ENCODE measurements at regions not wholly inside any gene's neighbourhood (a gene's known extent, or its start where the extent isn't known, plus 50 kb on each side); places are given as distances from the start of the nearest gene placed in this dataset.

DNA sequence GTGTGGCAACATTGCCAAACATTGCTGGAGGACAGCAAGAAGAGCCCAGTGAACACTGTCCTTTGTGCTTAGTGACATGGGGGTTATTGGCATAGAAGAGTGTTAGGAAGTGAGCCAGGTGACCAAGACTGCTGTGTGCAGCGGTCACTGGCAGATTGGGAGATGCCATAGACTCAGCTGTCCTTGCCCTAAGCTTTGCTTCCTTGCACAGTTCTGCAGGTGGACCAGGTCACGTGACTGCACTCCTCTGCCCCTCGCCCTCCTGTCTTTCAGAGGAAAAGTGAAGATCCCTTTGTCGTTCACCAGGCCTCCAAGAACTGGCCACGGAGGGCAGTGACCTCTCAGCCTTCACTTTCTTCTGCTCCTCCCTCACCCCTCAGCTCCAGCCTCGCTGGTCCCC, 215.6 kb upstream of the SMIM21 start:
- no peak for DNase-seq (ENCODE audit: low read depth in 3 of 3, low spot score in 2 of 3)

DNA sequence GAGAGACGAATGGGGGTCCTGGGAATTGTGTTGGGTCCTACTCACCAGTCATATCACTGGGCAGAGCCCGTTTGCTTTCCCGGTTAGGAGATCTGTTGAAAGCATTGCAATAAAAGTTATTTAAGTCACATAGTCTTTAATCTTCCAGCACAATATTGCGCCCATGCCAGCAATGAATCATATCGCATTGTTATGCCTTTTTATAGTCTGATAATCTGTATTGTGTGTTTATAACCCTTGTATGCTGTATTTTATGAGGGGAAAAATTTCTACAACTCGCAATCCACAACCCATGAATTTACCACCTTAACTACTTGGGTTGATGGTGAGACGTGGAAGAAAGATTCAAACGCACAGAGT, 211.9 kb upstream of the SMIM21 start:
- DNase-seq (ENCODE audit: low read depth in 3 of 3, low spot score in 2 of 3), result no peak

DNA sequence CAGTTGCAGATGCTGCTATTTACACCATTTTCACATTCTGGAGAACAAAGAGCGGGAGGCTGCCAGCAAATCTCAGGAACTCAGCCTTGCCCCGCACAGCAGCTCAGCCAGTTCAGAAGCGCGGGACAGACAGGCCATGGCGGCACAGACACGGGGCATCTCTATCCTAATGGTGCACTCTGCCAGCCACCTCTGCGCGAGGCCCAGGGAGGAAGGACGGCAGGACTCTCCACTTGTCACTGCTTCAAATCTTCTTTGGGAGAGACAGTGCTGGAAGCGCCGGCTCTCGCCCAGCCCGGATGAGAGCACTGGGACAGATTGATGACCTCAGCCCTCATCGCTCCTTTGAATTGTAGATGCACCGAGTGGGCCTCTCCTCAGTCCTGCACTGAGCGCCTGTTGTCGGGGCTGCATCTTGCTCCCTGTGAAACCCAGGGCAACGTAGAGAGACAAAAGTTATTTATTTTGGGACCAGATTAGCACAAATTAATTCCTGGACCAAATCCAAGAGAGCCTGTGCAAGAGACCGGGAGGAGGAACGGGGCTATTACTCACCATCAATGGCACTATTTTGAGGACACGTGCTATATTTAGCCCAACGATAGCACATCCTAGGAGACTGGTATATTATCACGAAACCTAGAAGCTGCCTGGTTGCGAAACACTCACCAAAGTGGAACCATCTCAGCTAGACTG, 211.4 kb upstream of the SMIM21 start:
- DNase-seq (ENCODE audit: low read depth in 3 of 3, low spot score in 2 of 3), result no peak

DNA sequence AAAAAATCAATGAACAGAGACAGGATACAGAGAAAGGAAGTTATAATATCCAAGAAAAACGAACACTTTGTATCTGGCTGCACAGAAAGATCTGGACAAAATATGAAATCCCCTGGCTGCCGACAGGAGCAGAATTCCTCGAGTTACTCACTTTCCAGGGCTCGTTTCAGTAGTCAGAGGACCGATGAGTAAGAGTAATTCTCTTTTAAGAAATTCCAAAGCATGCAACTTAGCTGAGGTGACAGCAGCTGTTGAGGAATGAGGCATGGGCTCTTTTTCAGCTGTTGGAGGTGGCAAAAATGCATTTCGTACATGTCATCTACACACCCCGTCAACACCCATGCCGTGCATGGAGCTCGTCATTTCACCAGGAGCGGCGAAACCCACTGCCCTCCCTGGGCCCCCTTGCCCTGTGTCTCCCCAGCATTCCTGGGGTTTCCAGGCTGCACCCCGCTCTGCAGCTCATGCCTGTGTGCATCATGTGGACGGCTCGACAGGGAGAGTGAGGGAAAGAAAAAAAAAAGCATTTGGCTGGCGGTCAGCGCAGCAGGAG, 210.8 kb upstream of the SMIM21 start:
- DNase-seq (ENCODE audit: low read depth in 3 of 3, low spot score in 2 of 3), result no peak

DNA sequence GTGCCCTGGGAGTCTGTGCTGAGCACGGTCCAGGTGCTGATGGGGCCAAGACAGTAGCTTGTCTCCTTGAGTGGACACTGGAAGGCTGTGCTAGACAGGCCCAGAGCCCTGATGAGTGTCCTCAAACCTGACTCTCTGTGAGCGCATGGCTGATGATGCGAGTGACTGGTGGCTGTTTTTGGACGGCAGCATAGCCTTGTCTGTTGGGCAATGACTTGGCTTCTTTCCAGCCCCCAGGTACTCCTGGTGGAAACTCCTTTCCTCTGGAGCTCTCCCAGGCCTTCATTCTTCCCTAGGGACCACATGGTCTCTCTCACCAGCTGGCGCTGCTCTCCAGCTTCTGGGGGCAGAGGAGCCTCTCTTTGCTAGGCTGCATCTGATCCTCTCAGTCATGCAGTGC, 207.6 kb upstream of the SMIM21 start:
- no peak for DNase-seq (ENCODE audit: low read depth in 3 of 3, low spot score in 2 of 3)

DNA sequence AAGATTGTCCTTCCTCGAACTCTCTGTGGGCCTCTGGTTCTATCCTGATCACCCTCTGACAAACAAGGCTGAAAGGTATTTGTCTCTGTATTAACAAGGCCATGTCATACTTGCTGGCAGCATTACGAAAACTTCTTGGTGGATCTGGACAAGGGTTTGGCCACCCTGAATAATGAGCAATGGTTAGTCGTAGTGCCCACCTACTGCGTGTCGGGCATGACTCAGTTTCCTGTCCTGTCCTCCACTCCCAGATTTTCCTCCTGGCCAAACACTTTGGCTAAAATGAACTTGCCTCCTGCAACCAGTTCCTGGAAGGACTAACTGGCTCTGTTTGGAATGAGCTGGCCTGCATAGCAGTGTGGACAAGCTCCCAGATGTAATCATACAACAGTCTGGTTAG, 198.5 kb upstream of the SMIM21 start:
- no peak for DNase-seq (ENCODE audit: low read depth in 3 of 3, low spot score in 2 of 3)

DNA sequence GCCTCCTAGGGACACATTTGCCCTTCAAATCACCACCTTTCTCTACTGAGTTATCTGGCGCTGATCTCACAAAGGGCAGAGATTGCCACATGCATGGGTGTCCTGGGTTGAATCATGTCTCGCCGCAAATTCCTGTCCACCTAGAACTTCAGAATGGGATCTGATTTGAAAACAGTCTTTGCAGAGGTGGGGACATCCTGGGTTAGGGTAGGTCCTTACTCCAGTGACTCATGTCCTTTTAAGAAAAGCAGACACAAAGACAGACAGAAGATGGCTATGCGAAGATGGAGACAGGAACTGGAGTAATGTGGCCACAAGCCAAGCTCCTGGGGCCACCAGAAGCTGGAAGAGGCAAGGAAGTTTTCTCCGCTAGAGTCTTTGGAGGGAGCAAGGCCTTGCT, 197.4 kb upstream of the SMIM21 start:
- no peak for DNase-seq (ENCODE audit: low read depth in 3 of 3, low spot score in 2 of 3)

DNA sequence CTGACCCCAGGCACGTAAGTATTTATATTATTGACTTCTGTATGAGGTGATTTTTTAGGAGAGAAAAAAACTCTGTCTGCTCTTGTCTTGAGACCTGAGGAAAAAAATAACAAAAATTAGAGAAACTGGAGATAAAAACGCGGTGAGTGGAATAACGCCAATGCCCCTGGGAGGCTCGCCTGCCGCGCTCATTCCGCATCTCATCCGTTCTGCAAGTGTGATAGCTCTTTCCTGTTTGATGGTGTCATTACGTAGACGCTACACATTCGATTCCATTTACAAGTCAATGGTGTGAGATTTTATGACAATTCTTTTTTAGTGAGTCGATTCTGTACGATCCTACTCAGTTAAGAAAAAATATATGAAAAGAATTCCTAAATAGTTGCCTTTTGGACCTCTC, 194.3 kb upstream of the SMIM21 start:
- no peak for DNase-seq (ENCODE audit: low read depth in 3 of 3, low spot score in 2 of 3)

DNA sequence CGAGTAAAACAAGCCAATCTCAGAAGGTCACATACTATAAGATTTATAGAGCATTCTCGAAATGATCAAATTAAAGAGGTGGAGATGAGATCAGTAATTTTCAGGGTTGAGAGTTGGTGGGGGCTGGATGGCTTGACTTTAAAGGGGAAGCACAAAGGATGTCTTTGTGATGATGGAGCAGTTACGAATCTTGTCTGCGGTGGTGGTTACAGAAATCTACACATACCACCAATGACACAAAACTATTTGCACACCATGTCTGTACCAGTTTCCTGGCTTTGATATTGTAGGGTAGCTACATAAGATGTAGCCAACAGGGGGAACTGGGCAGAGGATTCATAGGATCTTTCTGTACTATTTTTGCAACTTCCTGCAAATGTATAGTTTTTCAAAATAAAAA, 190.6 kb upstream of the SMIM21 start:
- DNase-seq (ENCODE audit: low read depth in 3 of 3, low spot score in 2 of 3), result no peak

DNA sequence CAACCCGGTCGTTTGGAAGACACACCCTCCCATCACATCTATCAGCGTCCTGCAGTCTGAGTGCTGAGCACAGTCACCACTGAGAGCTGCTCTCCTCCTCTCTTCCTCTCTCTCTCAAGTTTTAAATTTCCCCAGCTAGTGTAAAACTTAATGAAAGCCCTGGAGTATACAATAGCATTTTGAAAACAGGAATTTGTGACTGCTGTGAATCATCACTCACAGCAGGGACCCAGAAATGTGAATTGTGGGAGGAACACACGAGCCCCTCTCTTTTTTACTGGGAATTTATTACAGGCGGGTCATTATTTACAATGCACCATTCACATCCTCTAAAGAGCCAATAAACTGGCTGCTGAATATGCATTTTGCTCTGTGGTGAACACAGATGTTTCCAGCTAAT, 185.0 kb upstream of the SMIM21 start:
- peak; percentile 4 to 8 (median 7) for DNase-seq (ENCODE audit: low read depth in 3 of 3, low spot score in 2 of 3)

DNA sequence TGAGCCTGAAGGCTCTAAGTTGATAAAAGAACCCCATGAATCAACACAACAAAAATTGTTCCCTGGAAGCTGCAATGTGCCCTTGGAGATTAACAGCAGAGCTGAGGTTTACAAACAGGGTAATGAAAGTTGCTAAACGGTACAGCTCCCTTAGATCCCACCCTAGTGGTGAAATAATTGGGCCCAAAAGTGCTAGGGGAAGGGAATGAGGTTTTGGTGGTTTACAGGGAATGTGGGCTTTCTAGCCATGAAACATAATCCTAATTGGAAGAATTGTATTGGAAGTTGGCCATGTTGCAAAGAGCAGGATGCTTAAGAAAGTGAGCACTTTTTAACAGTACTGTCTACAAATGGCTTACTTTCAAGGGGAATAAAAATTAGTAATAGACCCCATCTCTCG, 180.2 kb upstream of the SMIM21 start:
- no peak for DNase-seq (ENCODE audit: low read depth in 3 of 3, low spot score in 2 of 3)

DNA sequence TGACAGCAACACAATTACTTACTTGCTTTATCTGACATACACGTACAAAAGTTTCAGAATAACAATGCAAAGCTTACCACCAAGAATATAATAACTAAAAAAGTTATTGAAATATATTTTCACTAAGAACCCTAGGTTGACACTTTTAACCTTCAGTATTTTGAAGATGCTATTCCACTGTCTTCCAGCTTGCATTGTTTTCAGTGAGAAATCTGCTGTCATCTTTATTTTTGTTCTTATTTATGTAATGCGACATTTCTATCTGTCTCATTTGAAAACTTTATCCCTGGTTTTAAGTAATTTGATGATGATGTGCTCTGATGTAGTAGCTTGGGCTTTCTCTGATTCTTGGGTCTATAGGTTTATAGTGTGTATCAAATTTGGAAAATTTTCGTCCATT, 165.0 kb upstream of the SMIM21 start:
- DNase-seq (ENCODE audit: low read depth in 3 of 3, low spot score in 2 of 3), result no peak

DNA sequence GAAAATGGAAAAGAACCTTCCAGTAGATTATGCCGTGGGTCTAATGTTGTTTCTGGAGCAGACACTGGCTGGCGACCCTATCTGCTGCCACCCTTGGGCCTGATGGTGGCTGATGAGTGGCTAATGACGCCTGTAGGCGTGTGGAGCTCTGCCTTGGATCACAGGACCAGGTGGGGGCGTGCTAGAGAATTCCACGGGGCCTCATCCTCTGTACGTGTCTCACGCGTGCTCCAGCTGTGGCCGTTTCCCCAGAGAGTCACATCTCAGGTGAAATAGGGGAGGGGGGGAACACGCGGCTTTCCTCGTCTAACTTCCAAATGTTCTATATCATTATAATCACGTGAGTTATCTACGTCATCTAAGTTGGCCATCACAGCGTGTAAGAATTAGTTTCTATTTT, 160.9 kb upstream of the SMIM21 start:
- no peak for DNase-seq (ENCODE audit: low read depth in 3 of 3, low spot score in 2 of 3)

DNA sequence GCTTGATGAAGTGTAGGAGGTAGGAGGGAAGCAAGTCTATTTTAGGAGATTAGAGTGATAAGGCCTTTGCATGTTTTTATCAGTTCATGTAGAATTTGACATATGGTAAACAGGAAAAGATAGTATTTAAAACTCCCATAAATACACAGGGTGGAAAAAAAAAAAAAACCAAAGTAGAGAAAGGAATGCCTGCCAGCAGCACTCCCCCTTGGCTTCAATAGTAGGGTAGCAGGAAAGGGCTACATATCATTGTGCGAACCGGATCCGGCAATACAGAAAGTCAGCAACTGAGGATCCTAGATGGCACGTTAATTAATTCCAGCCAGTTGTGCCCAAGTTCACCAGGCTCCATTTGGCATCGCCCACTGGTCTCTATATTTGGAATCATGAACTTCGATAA, 159.6 kb upstream of the SMIM21 start:
- DNase-seq (ENCODE audit: low read depth in 3 of 3, low spot score in 2 of 3), result no peak

DNA sequence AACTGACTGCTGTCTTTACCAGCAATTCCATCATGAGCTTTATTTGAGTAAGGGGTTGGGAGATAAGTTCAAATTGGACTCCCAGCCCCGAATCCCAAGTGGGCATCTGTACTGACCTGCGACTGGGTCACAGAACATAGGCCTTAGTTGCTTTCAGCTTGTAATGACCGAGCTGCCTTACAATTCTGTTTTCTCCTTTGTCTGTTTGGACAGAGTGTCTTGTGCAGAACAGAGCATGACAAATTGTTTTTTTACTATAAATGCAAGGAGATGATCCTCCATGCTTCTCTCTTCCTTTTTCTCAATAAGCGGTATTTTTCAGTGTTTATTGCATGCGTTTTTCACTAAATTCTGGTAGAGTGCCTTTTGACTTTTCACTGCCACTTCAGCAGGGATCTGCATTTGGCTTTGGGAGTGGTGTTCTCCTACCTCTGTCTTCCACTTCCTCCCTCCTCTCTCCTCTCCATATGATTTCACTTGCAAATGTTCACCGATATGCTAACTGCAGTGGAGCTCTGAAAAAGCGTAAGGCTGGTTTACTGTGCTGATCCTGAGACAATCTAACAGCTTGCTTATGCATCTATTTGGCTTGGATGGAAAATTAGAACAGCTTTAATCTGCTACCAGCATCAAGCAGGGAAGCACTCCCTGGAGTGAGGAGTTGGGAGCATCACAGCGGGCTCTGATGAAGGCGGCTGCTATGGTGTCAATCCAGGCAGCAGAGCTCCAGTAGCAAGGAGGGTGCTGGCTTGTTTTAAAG, 158.8 kb upstream of the SMIM21 start:
- DNase-seq (ENCODE audit: low read depth in 3 of 3, low spot score in 2 of 3), result peak in 1 of 3 donors; percentile 2

DNA sequence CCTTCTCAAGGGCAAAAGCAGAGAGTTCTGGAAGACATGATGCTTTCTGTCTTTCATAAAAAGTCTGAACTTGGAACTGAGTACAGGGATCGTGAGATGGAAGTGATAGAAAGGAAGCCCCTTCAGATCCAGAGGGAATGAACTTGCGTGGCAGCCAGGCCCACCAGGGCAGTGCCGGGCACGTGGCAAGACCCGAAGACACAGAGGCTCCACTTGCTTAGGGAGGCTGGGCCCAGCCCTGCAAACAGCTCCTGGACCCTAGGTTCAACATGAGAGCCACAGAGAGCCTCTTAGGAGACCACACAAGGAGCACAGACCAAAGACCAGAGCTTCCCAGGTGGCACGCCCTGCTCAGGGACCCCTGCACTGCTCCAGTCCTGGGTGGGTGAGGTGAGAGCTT, 155.4 kb upstream of the SMIM21 start:
- DNase-seq (ENCODE audit: low read depth in 3 of 3, low spot score in 2 of 3), result no peak

DNA sequence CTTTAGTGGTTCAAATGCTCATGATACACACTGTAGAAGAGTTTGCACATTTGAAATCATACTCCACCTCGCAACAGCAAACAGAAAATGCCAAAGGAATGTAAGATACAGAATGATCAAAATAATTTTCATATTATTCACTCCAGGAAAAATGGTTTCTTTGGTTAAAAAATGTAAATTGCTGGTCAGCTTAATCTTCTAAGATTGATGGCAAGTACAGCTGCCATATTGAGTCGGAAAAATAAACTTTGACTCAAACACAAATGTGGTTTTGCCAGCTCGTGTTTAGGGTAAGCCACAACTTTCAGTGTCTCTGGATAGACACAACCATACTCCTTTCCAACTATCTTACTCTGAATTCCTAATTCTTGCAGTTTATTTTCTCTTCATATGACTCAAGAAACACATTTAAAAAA, 154.9 kb upstream of the SMIM21 start:
- DNase-seq (ENCODE audit: low read depth in 3 of 3, low spot score in 2 of 3), result no peak

DNA sequence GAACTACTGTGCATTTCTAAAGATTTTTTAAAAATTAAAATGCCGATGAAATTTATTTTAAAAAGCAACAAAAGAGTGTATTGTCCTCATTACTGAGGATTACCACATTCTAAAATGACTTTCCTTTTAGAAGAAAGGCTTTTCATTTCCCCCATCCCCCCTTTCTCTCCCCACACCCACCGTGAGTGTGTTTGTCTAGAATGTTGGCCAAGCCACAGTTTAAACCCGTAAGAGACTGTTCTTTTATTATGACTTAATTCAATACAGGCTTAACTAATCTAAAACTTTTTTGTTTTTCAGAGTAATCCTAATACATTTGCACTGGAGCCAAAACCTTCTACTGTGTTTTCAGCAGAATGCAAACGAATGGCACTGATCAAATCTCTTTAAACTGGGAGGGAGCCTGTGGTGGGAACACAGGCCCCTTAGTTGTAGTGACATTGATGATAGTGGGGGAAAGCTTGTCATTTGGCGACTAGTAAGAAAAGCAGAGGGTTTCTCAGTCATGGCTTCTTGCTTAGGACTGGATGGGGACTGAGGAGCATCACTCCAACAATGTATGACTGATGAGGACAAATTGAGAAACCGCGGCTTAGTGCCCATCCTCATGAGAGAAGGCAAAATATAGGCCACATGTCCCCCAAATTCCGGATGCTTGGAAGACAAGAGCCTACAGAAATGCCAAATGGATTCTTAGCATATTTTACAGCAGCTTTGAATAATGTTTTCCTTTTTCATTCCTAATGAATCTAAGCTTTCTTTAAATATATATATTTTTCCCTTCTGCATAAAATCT, 154.0 kb upstream of the SMIM21 start:
- DNase-seq (ENCODE audit: low read depth in 3 of 3, low spot score in 2 of 3), result no peak

DNA sequence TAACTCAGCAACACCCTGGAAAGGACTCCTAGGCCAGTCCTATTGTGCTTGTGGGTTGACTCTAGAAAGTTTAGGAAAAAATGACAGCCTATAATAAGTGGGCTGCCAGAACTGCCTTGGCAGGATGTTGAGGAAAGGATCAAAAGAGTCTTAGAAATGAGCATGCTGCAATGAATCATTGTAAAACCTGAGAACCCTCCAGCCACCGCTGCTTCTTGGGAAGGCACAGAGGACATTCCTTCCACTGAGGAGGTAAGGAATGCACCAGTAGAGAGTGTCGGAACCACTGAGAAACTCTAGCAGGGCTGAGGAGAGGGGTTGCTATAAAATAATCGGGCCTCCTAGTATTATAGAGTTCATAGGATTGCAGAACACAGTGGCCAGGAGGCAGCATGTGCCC, 146.7 kb upstream of the SMIM21 start:
- DNase-seq (ENCODE audit: low read depth in 3 of 3, low spot score in 2 of 3), result no peak

DNA sequence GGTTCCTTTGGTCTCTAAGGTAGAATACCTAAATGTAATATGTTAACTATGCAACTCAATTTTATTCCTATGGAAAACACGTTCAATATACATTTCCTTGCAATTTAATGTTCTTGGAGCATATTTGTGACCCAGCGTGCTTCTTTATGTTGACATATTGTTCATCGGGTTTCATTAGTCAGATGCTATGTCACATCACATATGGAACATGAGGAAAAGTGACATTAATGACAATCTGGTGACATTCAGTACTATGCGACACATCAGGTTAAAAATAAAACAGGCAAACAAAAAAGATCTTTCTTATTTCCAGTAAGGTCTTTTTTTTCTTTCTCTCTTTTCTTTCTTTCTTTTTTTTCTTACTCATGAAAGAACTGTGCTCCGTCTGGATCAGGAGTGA, 135.6 kb upstream of the SMIM21 start:
- no peak for DNase-seq (ENCODE audit: low read depth in 3 of 3, low spot score in 2 of 3)

DNA sequence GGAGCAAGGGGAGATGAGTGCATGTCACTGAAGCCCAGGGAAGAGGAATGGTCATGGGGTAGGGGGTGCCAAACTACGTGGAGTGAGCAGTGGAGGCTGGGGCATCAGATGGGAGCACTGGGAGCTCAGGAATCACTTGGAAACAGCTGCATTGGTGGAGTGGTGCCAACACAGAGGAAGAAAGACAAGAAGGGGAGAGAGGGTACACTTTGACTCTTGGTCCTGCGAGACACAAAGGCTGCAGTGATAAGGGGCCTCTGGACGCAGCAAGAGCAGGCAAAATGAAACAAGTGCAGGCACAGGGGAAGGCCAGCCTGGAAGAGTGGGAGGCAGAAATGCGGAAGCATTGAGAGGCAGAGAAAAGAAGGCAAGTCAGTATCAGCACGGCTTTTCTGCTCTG, 134.7 kb upstream of the SMIM21 start:
- no peak for DNase-seq (ENCODE audit: low read depth in 3 of 3, low spot score in 2 of 3)

DNA sequence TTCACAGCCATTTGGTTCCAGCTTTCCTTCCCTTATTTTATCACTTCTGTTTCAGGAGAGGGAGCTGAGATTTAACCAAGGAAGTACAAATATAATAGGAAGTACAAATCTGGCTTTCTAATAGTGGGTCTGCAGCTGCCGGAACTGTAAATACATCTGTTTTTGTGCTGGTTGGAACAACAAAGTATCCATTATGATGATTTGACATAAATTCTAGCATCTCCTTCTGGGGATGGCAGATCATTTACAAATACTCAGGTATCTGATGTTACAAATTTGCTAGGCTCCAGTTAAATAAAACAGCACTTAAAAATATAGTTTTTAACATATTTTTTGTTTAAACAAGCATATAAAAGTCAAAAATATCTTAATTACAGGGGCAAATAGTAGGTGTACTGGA, 131.3 kb upstream of the SMIM21 start:
- no peak for DNase-seq (ENCODE audit: low read depth in 3 of 3, low spot score in 2 of 3)
